Activated CD4-positive, alpha-beta memory T cell treated with anti-CD3 and anti-CD28 coated beads for 36 hours (primary cell): ENCODE measurements at regions not wholly inside any gene's neighbourhood (a gene's known extent, or its start where the extent isn't known, plus 50 kb on each side); places are given as distances from the start of the nearest gene placed in this dataset.

Experiments
- CTCF ChIA-PET: fragments of 350-600 bp; sonication (Branson Sonifier 250); formaldehyde crosslinking; loops from one replicate; lab custom pipeline; 2021; ENCODE audit warnings: antibody characterized with exemption, inconsistent platforms; lab: Charles Lee
- POLR2A ChIA-PET: fragments of 350-600 bp; sonication (Branson Sonifier 250); formaldehyde crosslinking; loops from one replicate; lab custom pipeline; 2021; ENCODE audit warnings: antibody characterized with exemption; lab: Charles Lee
- DNase-seq: peaks from one replicate; pipeline ENCODE4 v3.0.0-alpha.2; 2020
- H3K27ac Mint-ChIP-seq: one replicate; pipeline ENCODE4 v1.8.0; 2021; ENCODE audit warnings: mixed read lengths
- H3K27me3 Mint-ChIP-seq: one replicate; pipeline ENCODE4 v1.8.0; 2021; ENCODE audit warnings: mixed read lengths
- H3K36me3 Mint-ChIP-seq: one replicate; pipeline ENCODE4 v1.8.0; 2021; ENCODE audit warnings: mixed read lengths
- H3K4me1 Mint-ChIP-seq: one replicate; pipeline ENCODE4 v1.8.0; 2021; ENCODE audit warnings: low read depth, mixed read lengths
- H3K4me3 Mint-ChIP-seq: one replicate; pipeline ENCODE4 v1.8.0; 2021; ENCODE audit warnings: mild to moderate bottlenecking, mixed read lengths
- H3K9me3 Mint-ChIP-seq: one replicate; pipeline ENCODE4 v1.8.0; 2021; ENCODE audit warnings: mixed read lengths
- intact Hi-C: fragments of 100-400 bp; cut with micrococcal nuclease; formaldehyde crosslinking; loops from one replicate; pipeline ENCODE4 v1.15.1; 2023

DNA sequence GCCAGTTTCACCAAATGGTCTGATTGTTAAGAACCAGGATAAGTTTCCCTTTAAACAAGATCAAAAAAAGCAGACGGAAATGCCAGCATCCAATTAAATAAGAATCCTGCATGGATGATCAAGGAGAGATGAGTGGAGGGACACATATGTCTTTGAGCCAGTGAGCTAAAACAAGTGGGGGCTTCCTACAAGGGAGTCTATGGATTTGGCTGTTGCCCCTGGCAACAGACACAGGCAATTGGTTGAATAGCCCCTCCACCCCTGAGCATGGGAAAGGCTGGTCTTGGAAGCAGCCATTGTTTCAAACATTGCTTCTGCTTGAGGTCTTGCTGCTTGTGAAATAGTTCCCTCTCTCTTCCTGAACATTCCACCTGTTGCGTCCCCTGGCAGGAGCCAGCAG is 374.7 kb upstream of the ERCC4 start:
- H3K27me3 Mint-ChIP-seq = no peaks in the 10 kb centered on the region
- no peak overlapping the region for H3K4me3 Mint-ChIP-seq
- H3K9me3 Mint-ChIP-seq = peaks cover 2% of the 10 kb centered on the region
- ChIA-PET CTCF (no interaction called here), POLR2A (no interaction called here)
- H3K4me1 Mint-ChIP-seq = no peaks in the 10 kb centered on the region
- no peaks in the 10 kb centered on the region for H3K36me3 Mint-ChIP-seq
- intact Hi-C loops = no loop called here
- no peak overlapping the region for H3K27ac Mint-ChIP-seq
- DNase-seq = no peak

- Mint-ChIP-seq H3K27me3 (no peaks in the 10 kb centered on the region), H3K4me3 (no peak overlapping the region), H3K4me1 (no peaks in the 10 kb centered on the region), H3K27ac (no peak overlapping the region), H3K36me3 (no peaks in the 10 kb centered on the region), H3K9me3 (peaks cover 4% of the 10 kb centered on the region)
- intact Hi-C loops = no loop called here
- DNase-seq = no peak
- POLR2A ChIA-PET = no interaction called here
- CTCF ChIA-PET = no interaction called here
Measured at GRCh38 chr16:13550254-13550653, 369.7 kb upstream of the ERCC4 start.

DNA sequence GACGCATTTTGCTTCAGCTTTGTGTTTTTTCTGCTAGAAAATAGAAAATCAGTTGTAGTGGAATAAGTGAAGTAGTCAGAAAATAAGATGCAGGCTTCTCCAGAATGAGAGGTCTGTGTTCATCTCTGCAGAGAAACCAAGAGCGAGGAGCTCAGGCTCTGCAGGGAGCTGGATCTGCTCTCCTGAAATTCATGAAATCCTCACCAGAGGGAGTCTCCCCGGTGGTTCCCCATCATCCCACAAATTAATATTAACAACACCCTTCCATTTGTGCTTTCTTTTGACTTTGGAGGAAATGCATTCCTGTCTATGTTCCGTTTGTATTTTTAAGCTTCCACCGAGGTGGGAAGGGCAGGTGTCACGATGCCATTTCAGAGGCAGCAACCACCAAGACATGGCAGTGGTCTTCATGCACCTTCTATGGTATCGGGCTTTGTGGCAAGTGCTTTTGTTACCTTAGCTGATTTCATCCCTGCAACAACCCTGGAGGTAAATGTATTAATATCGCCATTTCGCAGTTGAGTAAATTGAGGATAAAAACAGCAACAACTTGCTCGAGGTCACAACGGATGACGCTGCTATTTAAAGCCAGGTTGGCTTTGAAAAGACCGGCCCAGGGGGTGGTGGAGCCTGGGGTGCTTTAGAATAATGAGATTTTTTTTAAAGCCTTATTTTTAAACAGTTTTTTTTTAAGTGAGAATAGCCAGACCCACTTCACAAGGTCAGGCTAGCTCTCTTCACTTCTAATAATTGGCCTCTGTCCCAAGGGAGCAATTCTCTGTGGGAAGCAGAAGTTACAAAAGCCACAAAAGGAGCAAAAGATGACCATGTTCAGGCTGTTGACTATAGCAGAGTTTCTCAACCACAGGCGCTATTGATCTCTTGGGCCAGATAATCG is 367.6 kb upstream of the ERCC4 start:
- Mint-ChIP-seq H3K27ac (no peak overlapping the region), H3K4me1 (no peaks in the 10 kb centered on the region), H3K9me3 (peaks cover 2% of the 10 kb centered on the region), H3K27me3 (no peaks in the 10 kb centered on the region), H3K4me3 (no peak overlapping the region), H3K36me3 (no peaks in the 10 kb centered on the region)
- POLR2A ChIA-PET = no interaction called here
- CTCF ChIA-PET = no interaction called here
- no peak for DNase-seq
- intact Hi-C loops = no loop called here

DNA sequence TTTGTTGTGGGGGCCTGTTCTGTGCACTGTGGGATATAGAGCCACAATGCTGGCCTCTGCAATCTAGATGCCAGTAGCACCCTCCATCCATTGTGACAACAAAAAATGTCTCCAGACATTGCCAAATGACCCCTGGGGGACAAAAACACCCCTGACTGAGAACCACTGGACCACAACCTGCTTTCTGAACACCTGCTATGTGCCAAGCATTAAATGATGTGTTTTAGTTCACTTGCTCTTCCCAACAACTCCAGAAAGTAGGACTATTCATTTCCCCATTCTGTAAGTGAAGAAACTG is 367.0 kb upstream of the ERCC4 start:
- H3K4me3 Mint-ChIP-seq = no peak overlapping the region
- no peak overlapping the region for H3K27ac Mint-ChIP-seq
- H3K9me3 Mint-ChIP-seq = peaks cover 2% of the 10 kb centered on the region
- no peaks in the 10 kb centered on the region for H3K36me3 Mint-ChIP-seq
- intact Hi-C loops = no loop called here
- DNase-seq = no peak
- no peaks in the 10 kb centered on the region for H3K4me1 Mint-ChIP-seq
- CTCF ChIA-PET = no interaction called here
- POLR2A ChIA-PET = no interaction called here
- no peaks in the 10 kb centered on the region for H3K27me3 Mint-ChIP-seq

DNA sequence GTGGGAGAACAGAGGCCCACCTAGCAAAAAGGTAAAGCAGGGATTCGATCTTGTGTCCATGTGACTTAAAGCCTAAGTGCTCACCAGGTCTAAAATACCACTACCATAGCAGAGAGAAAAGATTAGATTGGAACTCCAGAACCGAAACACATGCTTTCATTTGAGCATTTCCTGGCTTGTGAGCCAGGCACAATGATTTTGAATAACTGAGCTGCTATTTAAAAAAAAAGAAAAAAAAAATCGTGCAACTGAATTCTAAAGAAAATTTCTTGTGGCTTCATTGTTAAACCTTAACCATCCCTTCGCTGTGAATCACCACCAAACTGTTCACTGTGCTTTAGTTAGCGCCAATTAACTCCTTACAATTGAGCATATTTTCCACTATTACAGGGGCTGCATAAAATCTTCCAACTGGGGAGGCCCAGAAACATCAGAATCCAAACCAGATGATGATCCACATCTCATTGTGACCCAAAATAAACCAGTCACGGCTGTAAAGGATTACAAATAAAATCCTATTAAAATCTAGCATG is 366.4 kb upstream of the ERCC4 start:
- Mint-ChIP-seq H3K36me3 (no peaks in the 10 kb centered on the region), H3K4me3 (no peak overlapping the region), H3K4me1 (no peaks in the 10 kb centered on the region), H3K27ac (no peak overlapping the region), H3K27me3 (no peaks in the 10 kb centered on the region), H3K9me3 (peaks cover 2% of the 10 kb centered on the region)
- ChIA-PET POLR2A (no interaction called here), CTCF (no interaction called here)
- intact Hi-C loops = no loop called here
- no peak for DNase-seq

DNA sequence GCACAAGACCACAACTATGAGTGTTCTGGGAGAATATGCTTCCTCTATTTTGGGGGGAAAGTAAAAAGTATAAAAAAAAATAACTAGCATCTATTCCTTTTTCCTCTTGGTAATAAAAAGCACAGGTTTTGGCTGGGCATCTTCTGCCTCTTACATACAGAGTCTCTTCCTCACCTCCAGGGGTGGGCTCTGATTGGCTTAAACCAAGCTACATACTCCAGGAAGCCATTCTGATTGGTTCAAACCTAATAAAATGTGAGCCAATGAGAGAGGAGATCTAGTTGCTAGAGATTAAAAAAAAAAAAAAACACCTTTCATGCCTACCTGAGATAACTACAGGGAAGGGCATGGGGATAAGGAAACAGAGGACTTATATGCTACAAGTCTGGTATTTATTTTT is 365.9 kb upstream of the ERCC4 start:
- ChIA-PET POLR2A (no interaction called here), CTCF (no interaction called here)
- Mint-ChIP-seq H3K4me3 (no peak overlapping the region), H3K27me3 (no peaks in the 10 kb centered on the region), H3K4me1 (no peaks in the 10 kb centered on the region), H3K9me3 (peaks cover 2% of the 10 kb centered on the region), H3K36me3 (no peaks in the 10 kb centered on the region), H3K27ac (no peak overlapping the region)
- no peak for DNase-seq
- intact Hi-C loops = no loop called here

GRCh38 chr16:13554643-13555042 is 365.3 kb upstream of the ERCC4 start:
- CTCF ChIA-PET = no interaction called here
- Mint-ChIP-seq H3K36me3 (no peaks in the 10 kb centered on the region), H3K4me3 (no peak overlapping the region), H3K27ac (no peak overlapping the region), H3K4me1 (no peaks in the 10 kb centered on the region), H3K9me3 (peaks cover 2% of the 10 kb centered on the region), H3K27me3 (no peaks in the 10 kb centered on the region)
- DNase-seq = no peak
- intact Hi-C loops = no loop called here
- POLR2A ChIA-PET = no interaction called here

- Mint-ChIP-seq H3K9me3 (no peaks in the 10 kb centered on the region), H3K4me3 (no peak overlapping the region), H3K27ac (no peak overlapping the region), H3K36me3 (no peaks in the 10 kb centered on the region), H3K4me1 (no peaks in the 10 kb centered on the region), H3K27me3 (no peaks in the 10 kb centered on the region)
- ChIA-PET CTCF (no interaction called here), POLR2A (no interaction called here)
- no peak for DNase-seq
- intact Hi-C loops = no loop called here
Measured at GRCh38 chr16:13557418-13557817, 362.5 kb upstream of the ERCC4 start.

- CTCF ChIA-PET = no interaction called here
- no peaks in the 10 kb centered on the region for H3K27me3 Mint-ChIP-seq
- H3K9me3 Mint-ChIP-seq = no peaks in the 10 kb centered on the region
Measured at GRCh38 chr16:13558752-13559151, 361.2 kb upstream of the ERCC4 start.

DNA sequence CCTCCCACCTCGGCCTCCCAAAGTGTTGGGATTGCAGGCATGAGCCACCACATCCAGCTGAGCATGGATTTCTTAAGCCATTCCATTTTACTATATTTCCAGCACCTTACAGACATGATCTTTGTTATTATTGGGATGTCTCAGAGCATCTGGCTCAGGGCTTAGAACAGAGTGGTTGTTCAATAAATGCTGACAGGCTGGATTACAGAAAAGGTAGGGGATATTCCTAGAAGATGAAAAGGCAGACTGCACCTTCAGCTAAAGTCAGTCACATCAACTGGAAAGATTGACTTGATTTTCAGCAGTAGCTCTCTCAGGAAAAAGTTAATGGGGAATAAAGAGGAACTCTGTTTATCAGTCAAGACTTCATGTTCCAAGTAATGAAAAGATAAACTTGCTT is 360.3 kb upstream of the ERCC4 start:
- Mint-ChIP-seq H3K27ac (no peak overlapping the region), H3K9me3 (no peaks in the 10 kb centered on the region), H3K27me3 (no peaks in the 10 kb centered on the region), H3K4me1 (no peaks in the 10 kb centered on the region), H3K4me3 (no peak overlapping the region), H3K36me3 (no peaks in the 10 kb centered on the region)
- CTCF ChIA-PET = no interaction called here
- intact Hi-C loops = no loop called here
- POLR2A ChIA-PET = no interaction called here
- DNase-seq = no peak

More at GRCh38 chr16:13558752-13559151, 361.2 kb upstream of the ERCC4 start:
- no peak overlapping the region for H3K4me3 Mint-ChIP-seq
- intact Hi-C loops = no loop called here
- no peaks in the 10 kb centered on the region for H3K36me3 Mint-ChIP-seq
- H3K27ac Mint-ChIP-seq = no peak overlapping the region
- POLR2A ChIA-PET = no interaction called here
- no peaks in the 10 kb centered on the region for H3K4me1 Mint-ChIP-seq
- DNase-seq = no peak

DNA sequence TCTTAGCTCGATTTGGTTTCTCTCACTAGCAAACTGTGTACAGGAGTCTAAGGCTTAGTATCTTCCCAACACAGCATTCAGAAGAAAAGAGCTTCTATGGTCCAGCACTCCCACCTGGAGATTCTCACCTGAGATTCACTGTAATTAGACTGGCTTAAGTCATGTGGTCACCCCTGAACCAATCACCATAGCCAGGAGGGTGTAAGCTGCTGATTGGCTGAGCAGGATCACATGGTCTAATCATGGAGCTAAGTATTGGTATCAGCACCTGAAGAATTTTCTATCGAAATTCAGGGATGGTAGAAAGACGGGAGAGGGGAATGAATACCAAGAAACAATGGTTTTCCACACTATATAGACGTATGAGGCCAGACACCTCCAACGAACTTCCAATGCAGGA is 359.8 kb upstream of the ERCC4 start:
- intact Hi-C loops = no loop called here
- Mint-ChIP-seq H3K27me3 (no peaks in the 10 kb centered on the region), H3K9me3 (no peaks in the 10 kb centered on the region), H3K36me3 (no peaks in the 10 kb centered on the region), H3K27ac (no peak overlapping the region), H3K4me1 (no peaks in the 10 kb centered on the region), H3K4me3 (no peak overlapping the region)
- ChIA-PET CTCF (no interaction called here), POLR2A (no interaction called here)
- DNase-seq = no peak

DNA sequence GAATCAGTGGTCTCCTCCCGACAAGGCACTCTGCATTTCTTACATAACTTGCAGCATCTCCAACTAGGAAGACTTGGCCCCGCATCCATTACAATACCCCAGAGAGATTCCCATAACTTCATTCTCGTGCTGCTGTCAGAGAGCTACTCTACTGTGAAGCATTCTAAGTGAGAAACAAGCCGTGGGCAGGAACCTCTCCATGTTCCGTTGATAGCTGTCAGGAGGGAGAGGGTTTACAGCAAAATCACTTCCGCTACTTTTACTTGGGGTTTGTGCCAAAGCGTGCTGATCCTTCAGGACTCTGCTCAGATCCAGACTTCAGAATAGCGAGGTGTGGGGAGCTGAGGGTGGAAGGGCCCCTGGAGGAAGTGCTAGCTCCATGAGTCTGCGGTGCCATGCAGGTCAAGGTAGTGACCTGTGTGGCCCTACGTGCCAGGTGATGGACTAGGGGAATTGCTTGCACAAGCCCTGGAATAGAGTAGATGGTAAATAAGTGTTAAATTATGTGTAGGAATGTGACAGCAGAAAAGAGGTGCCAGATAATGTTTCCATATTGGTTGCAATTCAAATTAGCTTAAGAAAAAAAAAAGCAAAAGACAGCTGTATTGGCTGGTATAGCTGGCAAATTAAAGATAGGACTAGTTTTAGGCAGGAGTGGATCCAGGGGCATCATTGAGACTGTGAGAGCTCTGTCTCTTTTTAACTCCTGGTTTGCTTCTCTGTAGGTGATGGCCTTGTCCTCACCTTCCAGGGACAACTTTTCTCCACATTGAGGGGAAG is 358.5 kb upstream of the ERCC4 start:
- intact Hi-C loops = no loop called here
- POLR2A ChIA-PET = no interaction called here
- H3K27me3 Mint-ChIP-seq = no peaks in the 10 kb centered on the region
- H3K27ac Mint-ChIP-seq = no peak overlapping the region
- no peaks in the 10 kb centered on the region for H3K4me1 Mint-ChIP-seq
- H3K36me3 Mint-ChIP-seq = no peaks in the 10 kb centered on the region
- no peaks in the 10 kb centered on the region for H3K9me3 Mint-ChIP-seq
- CTCF ChIA-PET = no interaction called here
- no peak for DNase-seq
- no peak overlapping the region for H3K4me3 Mint-ChIP-seq

DNA sequence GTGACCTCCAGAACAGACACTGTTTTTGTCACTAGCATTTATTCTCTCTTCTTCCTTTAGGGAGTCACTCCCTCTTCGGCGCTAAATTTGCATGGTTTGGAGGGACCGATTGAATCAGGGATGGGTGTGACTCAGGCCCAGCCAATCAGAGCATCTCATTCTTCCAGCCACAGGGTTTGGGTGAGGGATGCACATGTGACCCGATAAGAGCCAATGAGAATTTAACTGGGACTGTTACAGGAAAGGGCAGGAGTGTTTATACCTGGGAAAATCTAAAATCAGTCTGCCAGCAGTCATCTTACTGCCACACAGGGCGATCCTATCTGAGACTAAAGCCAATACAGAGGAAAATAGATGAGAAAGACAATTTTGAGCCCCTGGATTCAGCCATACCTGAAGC is 351.2 kb upstream of the ERCC4 start:
- H3K4me1 Mint-ChIP-seq = no peaks in the 10 kb centered on the region
- DNase-seq = no peak
- no peak overlapping the region for H3K27ac Mint-ChIP-seq
- H3K36me3 Mint-ChIP-seq = no peaks in the 10 kb centered on the region
- POLR2A ChIA-PET = no interaction called here
- intact Hi-C loops = no loop called here
- no peak overlapping the region for H3K4me3 Mint-ChIP-seq
- peaks cover 4% of the 10 kb centered on the region for H3K9me3 Mint-ChIP-seq
- H3K27me3 Mint-ChIP-seq = no peaks in the 10 kb centered on the region
- CTCF ChIA-PET = no interaction called here
